ENCODE measurements at regions not wholly inside any gene's neighbourhood (a gene's known extent, or its start where the extent isn't known, plus 50 kb on each side); places are given as distances from the start of the nearest gene placed in this dataset.
"Not testable (repeated sequence)": the region's sequence is repeated elsewhere in the genome, so short reads cannot be mapped to it uniquely, and the experiment has no call there.

DNA sequence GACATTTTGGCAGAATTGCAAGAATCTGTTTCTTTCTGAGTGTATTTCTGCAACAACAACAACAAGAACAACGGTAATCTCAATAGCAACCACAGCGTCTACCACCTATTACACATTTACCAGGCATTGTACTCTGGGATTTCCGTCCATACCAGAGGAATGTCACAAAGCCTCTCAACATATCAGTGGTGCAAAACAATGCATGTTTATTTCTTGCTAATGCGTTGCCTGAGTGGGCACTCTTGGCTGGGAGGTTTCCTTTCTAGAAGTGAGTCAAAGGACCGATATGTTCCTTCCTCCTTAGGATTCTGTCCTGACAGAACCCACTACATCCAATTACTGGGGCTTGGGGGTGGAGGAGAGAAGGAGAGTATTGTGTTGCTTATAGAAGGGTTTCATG lies 585.6 kb downstream of the TSN start:
- no peak for DNase-seq

DNA sequence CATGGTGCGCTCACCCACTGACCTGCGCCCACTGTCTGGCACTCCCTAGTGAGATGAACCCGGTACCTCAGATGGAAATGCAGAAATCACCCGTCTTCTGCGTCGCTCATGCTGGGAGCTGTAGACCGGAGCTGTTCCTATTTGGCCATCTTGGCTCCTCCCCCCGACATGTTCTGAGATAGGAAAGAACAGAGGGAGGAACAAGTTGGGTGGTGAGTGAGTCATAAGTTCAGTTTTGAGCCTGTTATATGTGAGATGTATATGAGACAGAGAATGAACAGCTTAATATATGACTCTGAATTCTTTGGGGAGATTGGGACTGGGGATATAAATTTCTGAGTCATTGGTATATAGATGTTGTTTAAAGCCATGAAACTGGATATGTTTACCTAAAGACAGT lies 596.7 kb downstream of the TSN start:
- DNase-seq = not testable (repeated sequence)

DNA sequence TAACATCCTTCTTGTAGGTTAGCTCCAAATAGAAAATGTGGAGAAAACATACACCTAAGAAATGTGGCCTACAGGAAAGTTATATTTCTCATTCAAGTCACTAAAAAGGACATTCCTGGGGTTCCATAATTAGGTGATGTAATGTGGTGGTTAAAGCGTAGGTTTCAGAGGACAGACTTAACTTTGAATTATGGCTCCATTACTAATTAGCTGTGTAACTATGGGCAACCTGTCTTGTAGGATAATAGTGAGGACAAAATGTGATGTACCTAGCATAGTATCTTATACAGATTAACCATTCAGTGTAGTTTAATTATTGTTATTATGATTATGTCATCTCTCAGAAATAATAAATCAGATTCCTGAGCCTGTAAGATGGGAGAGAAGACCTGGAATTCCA lies 602.5 kb downstream of the TSN start:
- DNase-seq = no peak

DNA sequence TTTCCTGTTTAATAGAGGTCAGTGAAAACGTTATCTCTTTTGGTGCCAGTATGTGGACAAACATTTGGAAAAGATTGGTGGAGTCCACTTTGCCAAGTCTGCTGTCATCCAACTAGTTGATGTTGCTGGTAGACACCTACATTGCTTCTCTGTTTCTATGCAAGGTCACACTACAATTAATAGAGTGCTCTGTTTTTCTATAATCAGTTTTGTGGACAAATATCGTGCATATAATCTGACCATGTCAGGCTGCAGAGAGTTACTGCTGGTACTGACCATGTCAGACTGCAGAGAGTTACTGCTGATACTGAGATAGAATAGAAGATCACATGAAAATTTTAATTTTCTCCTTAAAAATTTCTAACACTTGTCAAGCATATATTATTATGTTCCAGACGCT lies 603.3 kb downstream of the TSN start:
- no peak for DNase-seq

DNA sequence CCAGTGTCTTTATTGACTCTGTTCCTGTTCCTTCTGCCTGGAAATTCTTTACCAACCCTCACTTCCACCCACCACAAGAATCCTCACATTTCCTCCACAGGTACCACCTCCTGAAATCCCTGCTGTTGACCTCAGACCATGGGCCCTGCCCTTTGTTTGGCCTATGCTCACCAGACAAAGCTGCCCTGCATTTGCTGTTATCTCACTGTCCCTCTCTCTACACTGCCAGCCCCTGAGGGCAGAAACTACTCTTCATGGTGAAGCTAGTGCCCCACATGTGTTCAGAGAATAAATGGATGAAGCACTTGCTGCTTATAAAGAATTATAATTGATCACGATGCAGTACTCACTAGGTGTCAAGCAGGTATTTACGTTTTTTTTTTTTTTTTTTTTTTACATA lies 608.4 kb downstream of the TSN start:
- no peak for DNase-seq

DNA sequence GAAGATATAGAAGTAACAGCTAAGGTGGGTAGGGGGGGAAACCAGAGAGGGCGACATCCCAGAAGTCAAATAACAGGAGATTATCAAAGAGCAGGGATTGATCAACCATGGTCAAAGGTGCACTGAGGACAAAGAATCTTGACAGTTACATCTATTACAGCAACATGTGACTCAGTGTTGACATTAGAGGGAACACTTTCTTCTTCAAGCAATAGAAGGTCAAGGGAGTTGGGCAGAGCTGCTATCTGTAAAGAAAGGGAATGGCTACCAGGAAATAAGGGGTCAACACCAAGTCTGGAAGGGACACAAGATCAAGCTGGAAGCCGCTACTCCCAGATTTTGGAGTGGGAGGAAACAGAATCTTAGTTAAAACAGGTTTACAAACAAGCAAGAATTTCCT lies 611.0 kb downstream of the TSN start:
- no peak for DNase-seq

DNA sequence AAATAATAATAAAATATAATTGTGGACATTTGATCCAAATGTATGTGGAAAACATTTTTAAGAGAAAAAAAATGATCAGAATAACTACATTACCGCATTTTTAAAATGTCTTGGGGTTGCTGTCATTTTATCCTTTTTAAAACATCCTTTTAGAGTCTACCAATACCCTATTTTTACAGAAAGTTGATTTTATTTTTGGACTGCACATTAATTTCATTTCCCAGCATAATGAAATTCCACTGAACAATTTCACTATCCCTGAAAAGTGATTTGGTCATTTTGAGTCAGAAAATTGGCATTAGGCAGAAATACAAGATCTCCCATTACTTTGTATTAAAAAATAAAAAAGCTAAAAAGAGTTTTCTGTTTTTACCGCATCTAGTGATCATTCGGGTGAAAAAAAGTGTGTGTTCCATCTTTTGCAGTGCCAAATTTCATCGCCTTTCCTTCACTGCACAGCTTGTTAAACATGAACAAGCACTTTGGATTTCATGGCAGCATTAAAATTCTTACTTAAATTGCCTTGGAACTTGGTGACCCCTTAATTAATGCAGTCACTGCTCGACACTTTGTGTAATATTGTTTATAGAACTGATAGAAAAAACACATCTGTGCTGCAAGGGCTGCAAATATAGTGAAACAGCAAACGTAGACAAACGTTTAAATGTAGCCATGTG lies 611.7 kb downstream of the TSN start:
- no peak for DNase-seq

DNA sequence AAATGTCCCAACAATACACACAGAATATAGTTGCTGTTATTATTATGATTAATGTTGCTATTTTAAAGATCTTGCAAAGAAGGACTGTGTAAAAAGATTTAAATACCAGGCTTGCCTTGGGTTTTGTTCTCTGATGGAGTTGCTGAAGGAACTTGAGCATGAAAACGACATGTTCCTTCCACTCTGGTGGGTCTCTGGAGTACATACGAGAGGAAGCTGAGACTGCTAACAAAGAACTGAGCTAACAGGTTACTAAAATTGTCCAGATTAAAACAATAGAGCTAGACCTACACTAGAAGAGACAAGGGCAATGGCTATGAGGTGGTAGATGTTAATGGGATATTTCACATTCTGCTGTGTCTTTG lies 612.2 kb downstream of the TSN start:
- DNase-seq = no peak

DNA sequence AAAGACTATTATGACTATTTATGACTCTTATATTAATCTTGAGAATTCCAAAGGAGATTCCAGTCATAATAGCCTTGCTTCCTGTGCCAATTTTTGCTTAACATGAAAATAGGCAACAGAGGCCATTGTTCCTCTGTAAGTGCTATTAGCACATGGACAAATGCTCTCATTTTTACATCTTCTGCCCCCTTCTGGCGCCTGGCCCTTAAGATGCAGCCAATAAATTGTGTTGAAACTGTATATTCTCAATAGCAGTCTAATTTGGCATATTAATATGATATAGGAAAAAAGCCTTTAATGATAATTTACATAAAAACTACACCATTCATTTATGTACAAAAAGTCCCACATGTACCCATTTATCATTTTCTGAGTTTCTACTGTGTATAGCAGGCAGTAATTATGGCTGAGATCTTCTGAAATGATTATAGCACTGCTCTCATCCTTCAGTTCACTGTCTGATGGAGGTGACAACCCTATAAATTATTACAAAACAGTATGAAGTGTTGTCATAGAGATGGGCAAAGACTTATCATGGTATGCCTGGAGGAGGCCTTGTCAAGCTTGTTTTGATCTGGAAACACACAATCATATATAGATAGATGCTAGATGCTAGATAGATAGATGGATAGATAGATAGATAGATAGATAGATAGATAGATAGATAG lies 613.3 kb downstream of the TSN start:
- DNase-seq = no peak

DNA sequence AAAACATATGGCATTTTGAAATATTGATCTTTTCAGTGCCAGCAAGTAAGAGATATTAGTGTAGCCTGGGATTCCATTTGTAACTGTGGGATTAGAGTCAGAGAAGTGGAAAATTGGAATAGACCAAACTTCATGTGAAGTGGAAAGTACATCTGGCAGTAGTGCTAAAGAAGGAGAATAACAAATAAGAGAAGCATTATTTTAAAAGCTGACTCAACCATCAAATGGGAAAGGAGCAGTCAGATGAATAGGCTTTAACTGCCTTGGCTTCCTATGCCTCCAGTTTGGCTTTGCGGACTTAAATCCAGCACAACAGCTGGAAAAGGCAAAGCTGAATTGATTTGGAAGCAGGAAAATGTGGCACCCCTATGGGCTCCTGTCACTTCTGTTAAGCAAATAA lies 623.1 kb downstream of the TSN start:
- no peak for DNase-seq

DNA sequence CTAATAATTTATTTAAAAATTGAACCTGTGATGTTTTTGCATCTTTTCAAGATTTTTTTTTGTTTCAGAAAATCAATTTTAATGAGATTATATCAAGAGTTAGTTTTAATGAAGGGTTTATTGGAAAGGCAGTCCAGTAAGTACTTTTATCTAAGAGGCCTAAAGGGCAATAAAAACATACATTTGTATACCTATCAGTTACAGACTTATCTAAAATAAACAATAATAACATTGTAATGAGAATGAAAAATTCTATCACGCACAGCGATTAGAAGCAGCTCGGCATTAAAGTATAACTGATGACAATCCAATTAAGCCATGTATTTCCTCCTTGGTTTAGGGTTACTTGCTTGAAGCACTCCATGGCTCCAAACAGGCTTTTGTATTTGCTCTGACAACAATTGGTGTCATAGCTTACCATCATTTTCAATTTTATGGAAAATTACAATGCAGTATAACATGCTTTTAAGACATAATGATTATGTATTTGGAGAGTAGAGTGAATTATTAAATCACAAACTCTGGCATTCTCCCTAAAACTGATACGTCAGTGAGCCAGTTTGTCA lies 629.4 kb downstream of the TSN start:
- no peak for DNase-seq

DNA sequence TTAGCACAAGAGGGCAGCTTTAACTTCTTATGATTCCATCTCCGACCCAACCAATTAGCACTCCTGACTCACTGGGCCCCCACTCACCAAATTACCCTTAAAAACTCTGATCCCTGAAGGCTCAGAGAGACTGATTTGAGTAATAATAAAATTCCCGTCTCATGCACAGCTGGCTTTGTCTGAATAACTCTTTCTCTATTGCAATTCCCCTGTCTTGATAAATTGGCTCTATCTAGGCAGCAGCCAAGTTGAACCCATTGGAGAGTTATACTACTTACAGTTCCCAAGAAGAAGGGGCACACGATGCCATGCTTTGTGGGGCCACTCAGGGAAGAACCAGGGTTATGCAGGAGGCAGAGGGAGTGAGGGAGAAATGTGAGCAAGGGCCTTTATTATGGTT lies 632.8 kb downstream of the TSN start:
- DNase-seq = no peak

DNA sequence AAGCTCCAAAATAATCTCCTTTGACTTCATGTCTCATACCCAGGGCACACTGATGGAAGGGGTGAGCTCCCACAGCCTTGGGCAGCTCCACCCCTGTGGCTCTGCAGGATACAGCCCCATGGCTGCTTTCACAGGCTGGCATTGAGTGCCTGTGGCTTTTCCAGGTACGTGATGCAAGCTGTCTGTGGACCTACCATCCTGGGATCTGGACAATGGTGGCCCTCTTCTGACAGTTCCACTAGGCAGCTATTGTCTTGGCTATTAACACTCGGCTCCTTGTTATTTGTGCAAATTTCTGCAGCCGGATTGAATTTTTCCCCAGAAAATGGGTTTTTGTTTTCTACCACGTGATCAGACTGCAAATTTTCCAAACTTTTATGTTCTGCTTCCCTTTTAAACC lies 634.2 kb downstream of the TSN start:
- no peak for DNase-seq

DNA sequence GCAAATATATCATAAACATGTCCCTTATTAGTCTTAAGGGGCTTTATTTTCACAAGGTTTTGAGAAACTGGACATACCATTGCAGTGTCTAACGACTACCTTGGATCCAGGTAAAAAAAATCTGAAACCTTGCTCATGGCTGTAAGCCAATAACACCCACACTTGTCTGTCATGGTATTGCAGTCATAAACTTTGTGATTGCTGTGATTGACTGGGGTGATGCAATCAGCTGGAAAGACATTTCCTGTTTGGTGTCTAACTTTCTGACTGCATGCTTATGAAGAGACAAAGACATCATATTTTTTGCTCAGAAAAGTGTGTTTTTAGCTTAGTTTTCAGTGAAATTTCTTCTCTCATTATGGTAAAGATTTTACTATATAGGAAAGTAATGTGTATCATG lies 635.0 kb downstream of the TSN start:
- peak; percentile 32 for DNase-seq

DNA sequence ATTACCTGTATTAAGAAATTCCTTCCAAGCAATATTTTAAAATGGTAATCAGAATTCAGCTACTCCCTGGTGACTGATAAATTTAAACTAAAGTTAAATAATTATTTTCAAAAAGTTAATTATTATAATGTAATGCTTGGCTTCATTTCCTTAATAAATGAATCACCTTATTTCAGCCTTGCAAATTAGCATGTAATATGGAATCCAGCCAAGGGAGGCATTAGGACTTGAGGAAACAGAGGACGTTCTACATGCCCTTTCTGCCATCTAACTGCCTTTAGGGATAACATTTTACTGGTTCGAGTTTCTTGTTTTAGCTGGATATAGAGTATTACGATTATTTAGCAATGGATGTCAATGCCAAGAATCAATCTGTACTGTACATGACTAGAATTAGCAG lies 636.3 kb downstream of the TSN start:
- DNase-seq = no peak

DNA sequence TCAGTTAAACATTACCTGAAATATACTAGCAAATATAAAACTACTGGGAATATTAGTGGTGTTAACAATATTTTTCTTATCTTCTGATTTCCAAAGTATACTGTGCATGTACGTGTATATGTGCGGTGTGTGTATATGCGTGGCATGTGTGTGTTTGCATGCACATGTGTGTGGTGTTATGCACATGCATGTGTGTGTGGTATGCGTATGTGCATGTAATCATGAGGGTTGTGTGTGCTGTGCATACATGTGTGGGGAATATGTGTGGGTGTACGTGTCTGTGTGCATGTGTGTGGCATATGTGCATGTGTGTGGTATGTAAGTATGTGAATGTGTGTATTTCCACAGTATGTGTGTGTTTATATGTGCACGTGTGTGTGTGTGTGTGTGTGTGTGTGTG lies 640.2 kb downstream of the TSN start:
- no peak for DNase-seq

DNA sequence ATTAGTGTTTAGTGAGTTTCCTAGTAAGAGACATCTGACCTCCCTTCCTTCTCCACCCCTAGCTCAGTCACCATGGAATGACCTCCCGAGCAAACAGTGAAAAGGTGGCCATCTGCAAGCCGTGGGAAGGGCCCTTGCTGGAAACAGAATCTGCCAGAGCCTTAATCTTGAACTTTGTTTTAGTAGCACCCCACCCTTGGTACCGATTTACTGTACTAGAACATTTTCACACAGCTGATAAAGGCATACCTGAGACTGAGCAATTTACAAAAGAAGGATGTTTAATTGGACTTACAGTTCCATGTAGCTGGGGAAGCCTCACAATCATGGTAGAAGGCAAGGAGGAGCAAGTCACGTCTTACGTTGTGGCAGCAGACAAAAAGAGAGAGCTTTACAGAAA lies 655.8 kb downstream of the TSN start:
- no peak for DNase-seq

DNA sequence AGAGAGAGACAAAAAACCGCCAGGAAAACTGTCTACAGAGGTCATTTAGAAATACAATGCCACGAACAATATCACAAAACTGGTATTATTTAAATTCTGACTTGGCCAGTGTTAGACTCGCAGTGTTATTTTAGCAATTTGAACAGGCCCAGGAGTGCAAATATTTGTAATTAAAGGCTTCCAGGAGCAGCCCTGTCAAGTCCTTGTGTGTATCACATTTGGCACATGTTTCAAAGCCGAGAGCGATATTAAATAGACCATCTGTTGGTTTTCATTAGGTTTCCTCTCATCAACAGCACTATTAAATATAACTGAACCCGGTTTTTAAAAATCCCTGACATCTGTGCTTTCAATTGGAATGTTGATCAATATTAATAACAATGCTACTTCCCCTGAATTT lies 656.9 kb downstream of the TSN start:
- DNase-seq = no peak

DNA sequence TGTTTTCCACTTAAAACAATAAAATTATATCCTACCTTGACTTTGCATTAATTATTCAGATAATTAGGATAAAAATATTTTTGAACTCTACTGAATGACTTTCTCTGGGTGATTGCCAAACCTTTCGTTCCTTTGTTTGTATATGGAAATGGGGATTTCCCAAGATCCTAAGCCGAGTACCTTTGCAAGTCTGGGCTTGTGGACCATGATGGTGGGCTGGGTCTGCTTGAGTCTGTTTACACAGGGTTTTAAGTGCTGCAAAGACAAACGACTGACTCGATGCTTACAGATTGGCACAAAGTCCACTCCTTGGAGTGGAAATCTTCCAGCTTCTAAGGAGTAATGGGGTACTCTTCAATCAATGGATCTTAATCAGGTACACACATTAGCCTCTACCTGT lies 659.5 kb downstream of the TSN start:
- DNase-seq = no peak

DNA sequence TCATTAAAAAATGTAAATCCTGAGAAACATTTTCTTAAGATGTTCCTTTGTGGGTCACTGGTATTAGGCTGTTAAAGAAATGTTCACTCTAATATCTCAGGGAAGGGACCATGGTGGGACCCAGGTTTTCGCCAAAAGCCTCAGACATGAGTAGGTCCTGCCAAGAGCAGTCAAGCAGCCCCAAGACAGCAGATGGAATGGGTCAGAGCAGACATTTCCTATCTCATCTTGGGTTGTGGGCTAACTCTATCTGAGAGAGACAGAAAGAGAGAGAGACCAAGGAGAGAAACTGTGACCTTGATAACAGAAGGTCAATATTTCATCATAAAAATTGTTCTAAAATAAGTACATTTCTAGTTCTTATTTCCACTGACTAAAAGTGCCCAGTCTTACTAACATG lies 661.7 kb downstream of the TSN start:
- DNase-seq = no peak

DNA sequence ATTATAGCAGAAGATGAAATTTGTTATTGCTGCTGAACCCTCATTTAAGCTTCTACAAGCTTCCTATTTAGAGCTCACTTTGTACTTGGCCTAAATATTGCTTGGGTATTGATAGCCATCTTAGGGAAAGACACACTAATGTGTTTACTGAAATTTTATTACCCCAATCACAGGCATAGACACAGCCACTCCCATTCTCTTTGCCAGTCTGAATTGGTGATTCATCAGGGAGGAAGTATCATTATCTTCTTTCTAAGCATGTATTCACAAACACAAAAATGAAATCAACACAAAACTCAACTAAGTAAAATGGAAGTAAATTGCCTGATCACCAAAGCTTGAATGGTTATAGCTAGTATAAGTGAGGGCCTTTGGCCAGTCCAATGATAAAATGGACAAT lies 666.3 kb downstream of the TSN start:
- no peak for DNase-seq

DNA sequence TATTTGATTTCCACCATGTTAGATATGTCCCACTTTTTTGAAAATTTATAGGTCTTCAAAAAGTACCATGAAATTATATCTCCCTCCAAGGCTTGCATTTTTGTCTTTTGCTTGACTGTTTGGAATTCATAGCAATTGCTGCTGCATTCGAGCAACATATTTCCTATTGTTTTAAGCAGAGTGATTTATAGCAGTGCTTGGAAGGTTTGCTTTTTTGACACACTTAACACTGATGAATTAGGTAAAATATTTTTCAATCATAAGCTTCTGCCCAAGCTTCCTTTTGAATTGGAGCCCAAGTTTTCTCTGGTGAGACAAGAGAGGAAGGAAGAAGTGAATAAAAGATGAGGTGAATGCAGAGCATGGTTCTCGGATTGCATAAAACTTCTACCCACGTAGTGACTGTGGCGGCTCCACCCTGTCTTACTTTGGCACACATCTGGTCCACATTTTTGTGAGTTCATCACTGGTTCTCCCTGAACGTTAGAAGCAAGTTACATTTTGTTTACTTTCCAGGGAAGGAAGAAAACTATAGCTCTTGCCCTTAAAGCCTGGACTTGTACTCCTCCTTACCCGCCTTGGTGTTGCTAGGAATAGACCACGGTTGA lies 667.0 kb downstream of the TSN start:
- no peak for DNase-seq

DNA sequence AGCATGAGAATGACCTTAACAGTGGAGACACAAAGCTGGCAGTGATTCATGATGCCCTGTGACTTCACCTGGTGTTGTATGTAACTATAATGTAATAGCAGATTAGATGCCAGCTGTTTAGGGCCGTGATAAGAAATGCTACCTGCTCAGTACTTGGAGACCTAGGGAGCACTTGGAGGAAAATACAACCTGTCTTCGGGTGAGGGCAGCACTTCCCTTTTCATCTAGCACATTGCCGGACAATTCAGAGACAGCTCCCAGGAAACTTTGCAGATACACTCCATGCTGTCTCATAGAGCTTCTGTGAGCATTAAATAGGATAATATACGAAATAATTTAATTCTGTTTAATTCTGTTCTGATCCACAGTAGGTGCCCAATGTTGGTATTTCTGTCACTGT lies 668.5 kb downstream of the TSN start:
- DNase-seq = no peak

DNA sequence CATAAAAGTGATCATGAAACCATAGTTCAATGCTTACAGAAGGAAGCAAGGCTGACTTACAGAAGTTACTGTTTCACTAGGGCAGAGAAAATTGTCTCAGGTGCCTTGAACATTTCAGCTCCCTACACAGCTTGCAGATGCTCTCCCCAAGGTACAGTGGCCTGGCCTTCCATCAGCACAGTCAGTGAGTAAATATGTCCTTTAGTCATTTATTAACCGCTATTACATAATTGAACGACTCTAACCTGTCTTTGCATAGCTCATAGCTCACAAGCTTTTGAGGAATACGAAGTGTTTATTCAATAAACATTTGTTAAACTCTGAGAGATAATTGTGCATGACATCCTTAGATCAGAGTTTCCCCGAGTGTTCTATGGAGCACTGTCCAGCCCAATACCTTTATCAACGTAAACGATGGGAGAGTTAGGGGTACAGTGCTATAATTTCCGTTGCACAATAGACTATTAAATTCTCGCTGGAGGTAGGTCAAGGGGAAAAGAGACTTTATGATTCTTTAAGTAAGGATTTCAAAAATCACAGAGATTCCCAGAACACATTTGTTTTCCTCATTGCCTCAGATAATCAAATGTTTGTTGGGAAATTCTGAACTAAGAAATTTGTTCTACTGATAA lies 677.8 kb downstream of the TSN start:
- no peak for DNase-seq

All from fibroblast of upper back skin (primary cell).